GM23248 (cell line): ENCODE measurements at regions not wholly inside any gene's neighbourhood (a gene's known extent, or its start where the extent isn't known, plus 50 kb on each side); places are given as distances from the start of the nearest gene placed in this dataset.

Experiments
- DNase-seq: peaks from one replicate; pipeline ENCODE4 v3.0.0-alpha.2; 2015
- H2AFZ ChIP-seq: fragments of 200-600 bp; sonication (generic); 2 replicates; pipeline ENCODE4 v1.6.1; 2016; ENCODE audit warnings: antibody characterized with exemption
- H3F3A ChIP-seq: fragments of 200-600 bp; sonication (generic); 2 replicates; pipeline ENCODE4 v1.6.1; 2016; ENCODE audit warnings: mild to moderate bottlenecking, antibody characterized with exemption, mixed run types; ENCODE audit not compliant: insufficient read depth
- H3K27ac ChIP-seq: fragments of 200-600 bp; sonication (generic); 2 replicates; pipeline ENCODE4 v1.5.1; 2016; ENCODE audit warnings: mild to moderate bottlenecking
- H3K27me3 ChIP-seq: fragments of 200-600 bp; sonication (generic); replicated peaks from 2 replicates; pipeline ENCODE4 v1.6.1; 2016; ENCODE audit warnings: mild to moderate bottlenecking; ENCODE audit not compliant: insufficient read depth
- H3K36me3 ChIP-seq: fragments of 200-600 bp; sonication (generic); 2 replicates; pipeline ENCODE4 v1.6.1; 2016; ENCODE audit warnings: low read depth, mild to moderate bottlenecking
- H3K4me1 ChIP-seq: fragments of 200-600 bp; sonication (generic); 2 replicates; pipeline ENCODE4 v1.6.1; 2016; ENCODE audit warnings: mild to moderate bottlenecking; ENCODE audit not compliant: insufficient read depth
- H3K4me2 ChIP-seq: fragments of 200-600 bp; sonication (generic); one replicate; pipeline ENCODE4 v1.6.1; 2016; ENCODE audit warnings: mild to moderate bottlenecking; ENCODE audit not compliant: unreplicated experiment
- H3K4me3 ChIP-seq: fragments of 200-600 bp; sonication (generic); 2 replicates; pipeline ENCODE4 v1.5.1; 2016; ENCODE audit warnings: mild to moderate bottlenecking
- H3K79me2 ChIP-seq: fragments of 200-600 bp; sonication (generic); 2 replicates; pipeline ENCODE4 v1.6.1; 2016; ENCODE audit warnings: mild to moderate bottlenecking; ENCODE audit not compliant: insufficient read depth
- H3K9ac ChIP-seq: fragments of 200-600 bp; sonication (generic); 2 replicates; pipeline ENCODE4 v1.6.1; 2016; ENCODE audit warnings: mild to moderate bottlenecking
- H3K9me2 ChIP-seq: fragments of 200-600 bp; sonication (generic); 2 replicates; pipeline ENCODE4 v1.6.1; 2016; ENCODE audit warnings: mixed run types, mild to moderate bottlenecking, moderate library complexity; ENCODE audit not compliant: insufficient read depth
- H3K9me3 ChIP-seq: fragments of 200-600 bp; sonication (generic); one replicate; pipeline ENCODE4 v1.6.1; 2017; ENCODE audit warnings: low read depth
- H4K20me1 ChIP-seq: fragments of 200-600 bp; sonication (generic); 2 replicates; pipeline ENCODE4 v1.6.0; 2016; ENCODE audit not compliant: insufficient read depth
- EZH2 ChIP-seq: fragments of 200-600 bp; sonication (generic); IDR thresholded peaks from 2 replicates; pipeline ENCODE4 v1.6.1; 2018; ENCODE audit warnings: antibody characterized with exemption, mild to moderate bottlenecking; ENCODE audit not compliant: insufficient read depth, poor library complexity, severe bottlenecking
- EZH2phosphoT487 ChIP-seq: fragments of 200-600 bp; sonication (generic); IDR thresholded peaks from 2 replicates; pipeline ENCODE4 v1.6.1; 2018; ENCODE audit warnings: antibody characterized with exemption, moderate library complexity, mild to moderate bottlenecking, low read depth; ENCODE audit not compliant: insufficient read depth
- WGBS, 2 experiments: methylation state at CpG; one replicate each; pipeline ENCODE4 v1.1.6; 2015 to 2017; ENCODE audit warnings: low lambda C conversion rate in 2 of 2, low coverage in 1 of 2; ENCODE audit errors: missing lambda C conversion rate in 2 of 2; 5-methylcytosine and 5-hydroxymethylcytosine counted together
- in situ Hi-C: fragments of 300-500 bp; cut with MboI; formaldehyde crosslinking; loops from 2 replicates; pipeline ENCODE4 v1.15.0; 2020

- Histone ChIP-seq H3K36me3 (no peaks in the 10 kb centered on the region), H3K79me2 (no peaks in the 10 kb centered on the region), H3F3A (no peaks in the 10 kb centered on the region), H3K9me2 (no peaks in the 10 kb centered on the region), H3K9ac (no peak overlapping the region), H4K20me1 (no peaks in the 10 kb centered on the region), H3K27me3 (no peaks in the 10 kb centered on the region), H3K27ac (no peak overlapping the region), H3K9me3 (no peaks in the 10 kb centered on the region), H3K4me1 (no peaks in the 10 kb centered on the region), H3K4me3 (no peak overlapping the region), H2AFZ (no peak overlapping the region), H3K4me2 (no peak overlapping the region)
- in situ Hi-C loops: no loop called here
- no peak for DNase-seq
- TF ChIP-seq EZH2phosphoT487: no peak
- no peak for TF ChIP-seq EZH2
- 9 to 16% methylated on average over 1 of the region's 1 CpG for WGBS, 2 experiments
Observed at GRCh38 chr10:122768389-122768745, 68.7 kb upstream of the C10orf120 start.

- no peaks in the 10 kb centered on the region for H3K79me2 ChIP-seq
- 38 to 39% methylated on average over 12 of the region's 12 CpGs for WGBS, 2 experiments
- no peak overlapping the region for H3K9ac ChIP-seq
- no peak overlapping the region for H3K4me2 ChIP-seq
- H3K9me2 ChIP-seq: no peaks in the 10 kb centered on the region
- H2AFZ ChIP-seq: no peak overlapping the region
- no peaks in the 10 kb centered on the region for H3K36me3 ChIP-seq
- in situ Hi-C loops: no loop called here
- no peak for DNase-seq
- H3F3A ChIP-seq: no peaks in the 10 kb centered on the region
- TF ChIP-seq EZH2: no peak
- TF ChIP-seq EZH2phosphoT487: no peak
- H3K9me3 ChIP-seq: no peaks in the 10 kb centered on the region
- H3K27ac ChIP-seq: no peak overlapping the region
- no peak overlapping the region for H3K4me3 ChIP-seq
- H3K27me3 ChIP-seq: no peaks in the 10 kb centered on the region
- no peaks in the 10 kb centered on the region for H3K4me1 ChIP-seq
- H4K20me1 ChIP-seq: no peaks in the 10 kb centered on the region
Observed at GRCh38 chr10:122767621-122768388, 68.2 kb upstream of the C10orf120 start.

DNA sequence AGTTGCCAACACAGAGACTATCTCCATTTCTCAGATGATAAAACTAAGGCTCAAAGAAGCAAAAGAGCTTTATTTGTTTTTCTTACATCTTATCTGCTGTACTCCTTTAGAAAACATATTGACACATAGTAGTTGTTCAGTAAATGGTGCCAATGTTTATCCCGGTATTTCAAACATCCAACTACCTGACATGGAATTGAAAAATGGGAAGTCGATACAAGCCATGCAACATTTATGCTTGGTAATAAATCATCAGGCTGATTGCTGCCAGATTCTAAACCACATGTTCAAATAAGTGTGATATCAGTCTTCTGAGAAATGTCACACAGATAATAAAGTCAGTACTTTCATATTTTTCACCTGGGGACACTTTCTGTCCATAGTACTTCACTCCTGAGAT lies 65.8 kb upstream of the C10orf120 start:
- Histone ChIP-seq H3K36me3 (no peaks in the 10 kb centered on the region), H3K4me2 (no peak overlapping the region), H3K9me3 (no peaks in the 10 kb centered on the region), H3K4me3 (no peak overlapping the region), H3K9me2 (no peaks in the 10 kb centered on the region), H4K20me1 (no peaks in the 10 kb centered on the region), H3F3A (no peaks in the 10 kb centered on the region), H3K4me1 (no peaks in the 10 kb centered on the region), H3K79me2 (no peaks in the 10 kb centered on the region), H2AFZ (no peak overlapping the region), H3K27ac (no peak overlapping the region), H3K9ac (no peak overlapping the region), H3K27me3 (no peaks in the 10 kb centered on the region)
- no peak for DNase-seq
- no peak for TF ChIP-seq EZH2
- no peak for TF ChIP-seq EZH2phosphoT487
- WGBS, 2 experiments: 20 to 27% methylated on average over 2 of the region's 2 CpGs
- in situ Hi-C loops: no loop called here

DNA sequence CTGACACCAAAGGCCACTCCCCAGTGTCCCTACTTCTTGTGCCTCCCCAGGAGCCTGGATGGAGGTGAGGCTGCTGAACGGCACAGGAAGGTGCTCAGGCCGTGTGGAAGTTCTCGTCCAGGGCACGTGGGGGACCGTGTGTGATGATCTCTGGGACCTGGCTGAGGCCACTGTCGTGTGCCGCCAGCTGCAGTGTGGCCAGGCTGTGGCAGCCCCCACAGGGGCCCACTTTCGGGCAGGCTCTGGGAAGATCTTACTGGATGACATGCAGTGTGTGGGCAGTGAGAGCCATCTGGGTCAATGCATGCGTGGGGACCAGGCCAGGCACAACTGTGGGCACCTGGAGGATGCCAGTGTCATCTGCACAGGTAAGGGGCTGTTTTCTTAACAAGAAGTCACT lies 57.0 kb upstream of the C10orf120 start:
- Histone ChIP-seq H2AFZ (no peak overlapping the region), H4K20me1 (no peaks in the 10 kb centered on the region), H3K9me3 (no peaks in the 10 kb centered on the region), H3K4me3 (no peak overlapping the region), H3F3A (no peaks in the 10 kb centered on the region), H3K27ac (no peak overlapping the region), H3K27me3 (no peaks in the 10 kb centered on the region), H3K9ac (no peak overlapping the region), H3K4me1 (no peaks in the 10 kb centered on the region), H3K4me2 (no peak overlapping the region), H3K79me2 (no peaks in the 10 kb centered on the region), H3K9me2 (no peaks in the 10 kb centered on the region), H3K36me3 (no peaks in the 10 kb centered on the region)
- in situ Hi-C loops: no loop called here
- TF ChIP-seq EZH2phosphoT487: no peak
- no peak for TF ChIP-seq EZH2
- no peak for DNase-seq
- 22 to 24% methylated on average over 9 of the region's 9 CpGs for WGBS, 2 experiments
